HCT116 (cell line): ENCODE measurements at regions not wholly inside any gene's neighbourhood (a gene's known extent, or its start where the extent isn't known, plus 50 kb on each side); places are given as distances from the start of the nearest gene placed in this dataset.

Experiments
- ATAC-seq: fragments of 200-7000 bp; cut with Tn5 transposase; 2 replicates; pipeline ENCODE4 v1.9.1; 2020; ENCODE audit warnings: mild to moderate bottlenecking, moderate library complexity
- BruUV-seq: library from RNA; stranded (reverse); fragments of 400-500 nt; replicated peaks from 2 replicates; lab custom pipeline; 2021; lab: Mats Ljungman, UMichigan
- CTCF ChIA-PET: fragments of 300-600 bp; sonication (Branson Sonifier 250); formaldehyde crosslinking; loops from one replicate; lab custom pipeline; 2021; ENCODE audit warnings: antibody characterized with exemption; lab: Charles Lee
- POLR2A ChIA-PET: fragments of 300-600, 350-600 bp; sonication (Branson Sonifier 250); formaldehyde crosslinking; loops from one replicate; lab custom pipeline; 2021; ENCODE audit warnings: antibody characterized with exemption; lab: Charles Lee
- RAD21 ChIA-PET, 2 experiments: fragments of 300-600 bp; sonication (Branson Sonifier 250); formaldehyde crosslinking; loops; one replicate each; lab custom pipeline; 2023; ENCODE audit warnings: low total read pairs in 2 of 2; ENCODE audit not compliant: uncharacterized antibody in 2 of 2, unreplicated experiment in 2 of 2, low non-redundant PET in 1 of 2; lab: Charles Lee
- DNase-seq: peaks from one replicate; pipeline ENCODE4 v3.0.0-alpha.2; 2010; ENCODE audit warnings: low read depth, low spot score
- H2AFZ ChIP-seq: fragments of 200-600 bp; shearing (Covaris generic), sonication (generic); 2 replicates; pipeline ENCODE4 v1.6.1; 2017; ENCODE audit warnings: low read depth, mixed run types, mixed read lengths, antibody characterized with exemption, low read length; ENCODE audit not compliant: poor library complexity, severe bottlenecking
- H3K27ac ChIP-seq: 2 replicates; pipeline ENCODE4 v1.5.1; 2012; ENCODE audit warnings: low read depth, low read length
- H3K27me3 ChIP-seq: fragments of 200-600 bp; sonication (generic); 2 replicates; pipeline ENCODE4 v1.6.1; 2016; ENCODE audit warnings: mixed run types, low read length, mixed read lengths; ENCODE audit not compliant: insufficient read depth
- H3K36me3 ChIP-seq, 2 experiments: fragments of 200-500 bp in 1 of 2; fragments of 200-600 bp in 1 of 2; sonication (Bioruptor generic) in 1 of 2; sonication (generic) in 1 of 2; 2 replicates each; pipeline versions ENCODE4 v1.5.1 to v1.6.1; 2014 to 2016; ENCODE audit warnings: low read length in 2 of 2, inconsistent platforms in 1 of 2, mixed read lengths in 1 of 2, mixed run types in 1 of 2; ENCODE audit not compliant: insufficient read depth in 2 of 2, control insufficient read depth in 1 of 2
- H3K4me1 ChIP-seq, 2 experiments: fragments of 200-600 bp in 1 of 2; sonication (generic) in 1 of 2; 2 replicates each; pipeline versions ENCODE4 v1.5.1 to v1.6.1; 2012 to 2017; ENCODE audit warnings: low read length in 2 of 2, inconsistent platforms in 1 of 2, mild to moderate bottlenecking in 1 of 2, mixed read lengths in 1 of 2, mixed run types in 1 of 2, moderate library complexity in 1 of 2; ENCODE audit not compliant: insufficient read depth in 2 of 2, control insufficient read depth in 1 of 2
- H3K4me2 ChIP-seq: fragments of 200-600 bp; sonication (generic); 2 replicates; pipeline ENCODE4 v1.6.1; 2017; ENCODE audit warnings: mixed run types, low read length, mixed read lengths
- H3K4me3 ChIP-seq, 2 experiments: fragments of 200-600 bp in 1 of 2; sonication (generic) in 1 of 2; replicated peaks in 1 of 2; 2 replicates each; pipeline ENCODE4 v1.5.1; 2011 to 2016; ENCODE audit warnings: low read length in 2 of 2, control low read depth in 1 of 2, low read depth in 1 of 2, mild to moderate bottlenecking in 1 of 2, mixed read lengths in 1 of 2, mixed run types in 1 of 2
- H3K79me2 ChIP-seq: fragments of 200-600 bp; sonication (generic); 2 replicates; pipeline ENCODE4 v1.6.1; 2017; ENCODE audit warnings: mild to moderate bottlenecking, mixed run types, low read length, moderate library complexity, mixed read lengths; ENCODE audit not compliant: insufficient read depth
- H3K9ac ChIP-seq: fragments of 200-600 bp; sonication (generic); 2 replicates; pipeline ENCODE4 v1.6.1; 2016; ENCODE audit warnings: low read length, mixed read lengths
- H3K9me2 ChIP-seq: fragments of 200-600 bp; sonication (generic), shearing (Covaris generic); 2 replicates; pipeline ENCODE4 v1.6.1; 2017; ENCODE audit warnings: mixed run types, mild to moderate bottlenecking, moderate library complexity; ENCODE audit not compliant: insufficient read depth
- H3K9me3 ChIP-seq, 2 experiments: fragments of 200-500 bp in 1 of 2; fragments of 200-600 bp in 1 of 2; sonication (Bioruptor generic) in 1 of 2; sonication (generic) in 1 of 2; 2 replicates each; pipeline ENCODE4 v1.6.1; 2014 to 2017; ENCODE audit warnings: low read length in 2 of 2, mixed read lengths in 2 of 2, inconsistent platforms in 1 of 2, low read depth in 1 of 2, mild to moderate bottlenecking in 1 of 2, mixed run types in 1 of 2, moderate library complexity in 1 of 2; ENCODE audit not compliant: control insufficient read depth in 1 of 2, insufficient read depth in 1 of 2
- H4K20me1 ChIP-seq: fragments of 200-600 bp; sonication (generic), shearing (Covaris generic); 2 replicates; pipeline ENCODE4 v1.6.1; 2017; ENCODE audit warnings: mixed run types, mild to moderate bottlenecking, moderate library complexity; ENCODE audit not compliant: insufficient read depth
- ATF3 ChIP-seq: IDR thresholded peaks from 2 replicates; pipeline ENCODE4 v1.6.1; 2012
- CBX3 ChIP-seq: IDR thresholded peaks from 2 replicates; pipeline ENCODE4 v1.6.1; 2012; ENCODE audit warnings: low read depth
- CTCF ChIP-seq, 3 experiments: fragments of 200-600 bp in 1 of 3; sonication (generic) in 1 of 3; IDR thresholded peaks in 2 of 3; conservative IDR thresholded peaks in 1 of 3; 2 replicates each; pipeline ENCODE4 v1.5.1; 2012 to 2017; ENCODE audit warnings: low read depth in 2 of 3, low read length in 2 of 3, antibody characterized with exemption in 1 of 3, borderline replicate concordance in 1 of 3, control low read depth in 1 of 3, mild to moderate bottlenecking in 1 of 3, mixed read lengths in 1 of 3, mixed run types in 1 of 3, moderate library complexity in 1 of 3; ENCODE audit not compliant: insufficient read depth in 1 of 3
- EGR1 ChIP-seq: IDR thresholded peaks from 2 replicates; pipeline ENCODE4 v1.6.1; 2012; ENCODE audit warnings: low read depth
- EZH2 ChIP-seq: fragments of 200-600 bp; sonication (generic); IDR thresholded peaks from 2 replicates; pipeline ENCODE4 v1.6.1; 2017; ENCODE audit warnings: antibody characterized with exemption, mixed run types
- MAX ChIP-seq: IDR thresholded peaks from 2 replicates; pipeline ENCODE4 v1.6.1; 2012
- POLR2A ChIP-seq: IDR thresholded peaks from 2 replicates; pipeline ENCODE4 v1.7.0; 2011; ENCODE audit warnings: borderline replicate concordance; ENCODE audit not compliant: insufficient read depth, insufficient read length; ENCODE audit errors: extremely low read depth
- POLR2AphosphoS5 ChIP-seq: IDR thresholded peaks from 2 replicates; pipeline ENCODE4 v1.6.1; 2011; ENCODE audit warnings: mild to moderate bottlenecking, low read depth, low read length, moderate library complexity
- RAD21 ChIP-seq: IDR thresholded peaks from 2 replicates; pipeline ENCODE4 v1.6.1; 2012; ENCODE audit warnings: low read depth, mild to moderate bottlenecking
- SIN3A ChIP-seq: IDR thresholded peaks from 2 replicates; pipeline ENCODE4 v1.6.1; 2012; ENCODE audit warnings: low read depth
- SP1 ChIP-seq: IDR thresholded peaks from 2 replicates; pipeline ENCODE4 v1.6.1; 2012; ENCODE audit warnings: low read depth
- SRF ChIP-seq: IDR thresholded peaks from 2 replicates; pipeline ENCODE4 v1.6.1; 2012; ENCODE audit warnings: low read depth
- TCF7L2 ChIP-seq: IDR thresholded peaks from 2 replicates; pipeline ENCODE4 v1.7.0; 2011; ENCODE audit warnings: borderline replicate concordance, inconsistent platforms; ENCODE audit not compliant: insufficient read depth, insufficient read length; ENCODE audit errors: extremely low read depth
- YY1 ChIP-seq: IDR thresholded peaks from 2 replicates; pipeline ENCODE4 v1.6.1; 2011; ENCODE audit warnings: low read length, low read depth, moderate library complexity, mild to moderate bottlenecking; ENCODE audit not compliant: insufficient replicate concordance; ENCODE audit errors: extremely low read depth
- ZBTB33 ChIP-seq: IDR thresholded peaks from 2 replicates; pipeline ENCODE4 v1.6.1; 2011; ENCODE audit warnings: mild to moderate bottlenecking, low read length, moderate library complexity; ENCODE audit not compliant: insufficient replicate concordance; ENCODE audit errors: extremely low read depth
- intact Hi-C: fragments of 100-400 bp; cut with micrococcal nuclease; formaldehyde crosslinking; loops from 2 replicates; pipeline ENCODE4 v1.10.0; 2022

GRCh38 chr6:85065831-85066230 lies 301.4 kb upstream of the TBX18 start:
- no peaks in the 10 kb centered on the region for H4K20me1 ChIP-seq
- no peaks in the 10 kb centered on the region for H3K9me2 ChIP-seq
- CTCF ChIA-PET: no interaction called here
- intact Hi-C loops: no loop called here
- H3K4me1 ChIP-seq: peaks cover 0 to 5% of the 10 kb centered on the region in 2 experiments; a peak in 1 of 4 replicates
- DNase-seq (no peak), ATAC-seq (no peak)
- H3K4me2 ChIP-seq: no peak overlapping the region
- no TSS peak for BruUV-seq
- no peaks in the 10 kb centered on the region for H3K79me2 ChIP-seq
- POLR2A ChIA-PET: no interaction called here
- RAD21 ChIA-PET: no interaction called here
- H3K27me3 ChIP-seq: no peaks in the 10 kb centered on the region
- no peaks in the 10 kb centered on the region for H3K9me3 ChIP-seq
- H2AFZ ChIP-seq: no peak overlapping the region
- no peak overlapping the region for H3K4me3 ChIP-seq
- H3K27ac ChIP-seq: no peak overlapping the region
- TF ChIP-seq CTCF (IDR thresholded peaks at IDR 0.05 in 2 of 3, conservative IDR thresholded peaks at IDR 0.05 in 1 of 3; ENCODE audit: borderline replicate concordance in 1 of 3, insufficient read depth in 1 of 3, low read depth in 2 of 3, low read length in 2 of 3): no peak
- no peak for TF ChIP-seq SP1
- no peak for TF ChIP-seq MAX
- no peak for TF ChIP-seq SIN3A
- no peaks in the 10 kb centered on the region for H3K36me3 ChIP-seq
- no peak overlapping the region for H3K9ac ChIP-seq

- BruUV-seq: no TSS peak
- H3K79me2 ChIP-seq: no peaks in the 10 kb centered on the region
- no peak for ATAC-seq
- no peaks in the 10 kb centered on the region for H4K20me1 ChIP-seq
- CTCF ChIA-PET: no interaction called here
- no peaks in the 10 kb centered on the region for H3K9me2 ChIP-seq
- H3K4me1 ChIP-seq: peaks cover 0 to 5% of the 10 kb centered on the region in 2 experiments; a peak in 1 of 4 replicates
- POLR2A ChIA-PET: no interaction called here
- no peak overlapping the region for H3K4me2 ChIP-seq
- no peaks in the 10 kb centered on the region for H3K9me3 ChIP-seq
- no peaks in the 10 kb centered on the region for H3K27me3 ChIP-seq
- RAD21 ChIA-PET: no interaction called here
- no peak overlapping the region for H3K9ac ChIP-seq
- no peak overlapping the region for H3K27ac ChIP-seq
- DNase-seq: no peak
- intact Hi-C loops: no loop called here
- H3K36me3 ChIP-seq: no peaks in the 10 kb centered on the region
- no peak overlapping the region for H3K4me3 ChIP-seq
- H2AFZ ChIP-seq: no peak overlapping the region
- TF ChIP-seq TCF7L2 (no peak), POLR2AphosphoS5 (no peak), ATF3 (no peak), EZH2 (no peak), SP1 (no peak), SIN3A (no peak), YY1 (no peak), POLR2A (no peak), RAD21 (no peak), EGR1 (no peak), ZBTB33 (no peak), CBX3 (no peak), SRF (no peak), MAX (no peak)
Observed at GRCh38 chr6:85063611-85064010, 299.2 kb upstream of the TBX18 start.
